Activated naive CD8-positive, alpha-beta T cell (primary cell): ENCODE measurements at regions not wholly inside any gene's neighbourhood (a gene's known extent, or its start where the extent isn't known, plus 50 kb on each side); places are given as distances from the start of the nearest gene placed in this dataset.
"Not testable (repeated sequence)": the region's sequence is repeated elsewhere in the genome, so short reads cannot be mapped to it uniquely, and the experiment has no call there.

Source experiments
- H3K27ac Mint-ChIP-seq: one replicate; pipeline ENCODE4 v1.8.0; 2021; ENCODE audit warnings: mixed read lengths
- H3K27me3 Mint-ChIP-seq: one replicate; pipeline ENCODE4 v1.8.0; 2021; ENCODE audit warnings: mixed read lengths
- H3K36me3 Mint-ChIP-seq: one replicate; pipeline ENCODE4 v1.8.0; 2021; ENCODE audit warnings: mixed read lengths
- H3K4me1 Mint-ChIP-seq: one replicate; pipeline ENCODE4 v1.8.0; 2021; ENCODE audit warnings: low read depth, mixed read lengths
- H3K4me3 Mint-ChIP-seq: one replicate; pipeline ENCODE4 v1.8.0; 2021; ENCODE audit warnings: mild to moderate bottlenecking, mixed read lengths
- H3K9me3 Mint-ChIP-seq: one replicate; pipeline ENCODE4 v1.8.0; 2021; ENCODE audit warnings: low read depth, mixed read lengths

DNA sequence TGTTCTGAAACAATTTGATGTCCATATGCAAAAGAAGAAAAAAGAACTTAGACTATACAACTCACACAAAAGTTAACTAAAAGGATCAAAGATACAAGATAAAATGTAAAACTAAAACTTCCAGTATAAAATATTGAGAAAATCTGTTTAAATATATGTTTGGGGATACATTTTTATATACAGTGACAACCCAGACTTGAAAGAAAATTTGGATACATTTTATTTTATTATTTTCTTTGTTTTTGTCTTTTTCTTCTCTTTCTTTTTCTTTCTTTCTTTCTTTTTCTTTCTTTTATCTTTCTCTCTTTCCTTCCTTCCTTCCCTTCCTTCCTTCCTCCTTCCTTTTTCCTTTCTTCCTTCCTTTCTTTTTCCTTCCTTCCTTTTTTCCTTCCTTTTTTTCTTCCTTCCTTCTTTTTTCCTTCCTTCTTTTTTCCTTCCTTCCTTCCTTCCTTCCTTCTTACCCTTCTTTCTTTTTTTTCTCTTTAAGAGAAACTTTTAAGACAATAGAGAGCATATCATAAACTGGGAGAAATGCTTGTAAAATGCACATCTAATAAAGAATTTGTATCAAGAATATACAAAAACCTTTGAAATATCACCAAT lies 954.5 kb upstream of the LRFN5 start:
- Mint-ChIP-seq H3K9me3 (no peaks in the 10 kb centered on the region), H3K27me3 (no peaks in the 10 kb centered on the region), H3K36me3 (no peaks in the 10 kb centered on the region), H3K4me1 (no peaks in the 10 kb centered on the region), H3K4me3 (no peak overlapping the region), H3K27ac (no peak overlapping the region)

DNA sequence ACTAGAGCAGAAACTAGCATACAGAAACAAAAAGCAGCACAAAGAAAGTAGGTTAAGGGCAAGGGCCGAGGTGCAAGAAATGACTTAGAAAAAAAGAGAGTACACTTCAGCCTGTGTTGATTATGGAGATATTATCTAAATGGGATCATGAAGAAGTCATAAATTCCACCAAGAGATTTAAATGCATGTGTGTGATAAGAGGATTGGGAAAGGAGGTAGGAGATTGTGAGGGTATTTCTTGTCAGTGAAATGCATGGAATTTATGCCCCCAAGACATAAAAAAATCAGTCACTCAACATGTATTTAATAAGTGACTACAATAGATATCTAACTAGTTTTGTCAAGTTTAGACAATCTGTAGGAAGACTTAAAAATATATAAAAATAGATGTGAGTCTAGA lies 976.2 kb upstream of the LRFN5 start:
- no peak overlapping the region for H3K27ac Mint-ChIP-seq
- no peaks in the 10 kb centered on the region for H3K9me3 Mint-ChIP-seq
- H3K36me3 Mint-ChIP-seq: no peaks in the 10 kb centered on the region
- no peak overlapping the region for H3K4me3 Mint-ChIP-seq
- H3K4me1 Mint-ChIP-seq: no peaks in the 10 kb centered on the region
- H3K27me3 Mint-ChIP-seq: no peaks in the 10 kb centered on the region

DNA sequence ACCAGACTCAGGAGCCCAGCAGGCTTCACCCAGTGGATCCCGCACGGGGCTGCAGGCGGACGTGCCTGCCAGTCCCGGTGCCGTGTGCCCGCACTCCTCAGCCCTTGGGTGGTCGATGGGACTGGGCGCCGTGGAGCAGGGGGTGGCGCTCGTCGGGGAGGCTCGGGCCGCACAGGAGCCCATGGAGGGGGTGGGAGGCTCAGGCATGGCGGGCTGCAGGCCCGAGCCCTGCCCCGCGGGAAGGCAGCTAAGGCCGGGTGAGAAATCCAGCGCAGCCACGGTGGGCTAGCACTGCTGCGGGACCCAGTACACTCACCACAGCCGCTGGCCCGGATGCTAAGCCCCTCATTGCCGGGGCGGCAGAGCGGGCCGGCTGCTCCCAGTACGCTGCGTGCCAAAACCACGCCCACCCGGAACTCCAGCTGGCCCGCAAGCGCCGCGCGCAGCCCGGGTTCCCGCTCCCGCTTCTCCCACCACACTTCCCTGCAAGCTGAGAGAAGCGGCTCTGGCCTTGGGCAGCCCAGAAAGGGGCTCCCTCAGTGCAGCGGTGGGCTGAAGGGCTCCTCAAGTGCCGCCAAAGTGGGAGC lies 977.0 kb upstream of the LRFN5 start:
- not testable (repeated sequence) for H3K4me1 Mint-ChIP-seq, H3K4me3 Mint-ChIP-seq, H3K36me3 Mint-ChIP-seq, H3K9me3 Mint-ChIP-seq, H3K27ac Mint-ChIP-seq, H3K27me3 Mint-ChIP-seq

DNA sequence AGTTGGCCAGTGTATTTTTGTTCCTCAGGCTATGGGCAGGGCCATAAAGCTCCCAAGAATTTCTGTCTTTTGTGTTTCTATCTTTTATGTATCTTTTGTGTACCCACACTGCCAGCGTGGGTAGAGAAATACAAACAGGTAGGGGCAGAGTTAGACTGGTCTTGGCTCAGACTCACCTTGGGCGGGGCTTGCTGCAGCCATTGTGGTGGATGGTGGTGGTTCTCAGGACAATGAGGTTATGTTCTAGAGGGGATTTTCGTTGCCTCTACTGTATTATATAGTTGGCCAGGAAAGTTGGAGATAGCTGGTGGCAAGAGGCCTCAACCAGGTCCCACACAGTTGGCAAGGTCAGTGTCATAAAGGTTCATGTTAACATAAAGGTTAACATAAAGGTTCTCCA lies 977.5 kb upstream of the LRFN5 start:
- Mint-ChIP-seq H3K9me3 (no peaks in the 10 kb centered on the region), H3K27me3 (no peaks in the 10 kb centered on the region), H3K4me3 (no peak overlapping the region), H3K27ac (no peak overlapping the region), H3K4me1 (no peaks in the 10 kb centered on the region), H3K36me3 (no peaks in the 10 kb centered on the region)

DNA sequence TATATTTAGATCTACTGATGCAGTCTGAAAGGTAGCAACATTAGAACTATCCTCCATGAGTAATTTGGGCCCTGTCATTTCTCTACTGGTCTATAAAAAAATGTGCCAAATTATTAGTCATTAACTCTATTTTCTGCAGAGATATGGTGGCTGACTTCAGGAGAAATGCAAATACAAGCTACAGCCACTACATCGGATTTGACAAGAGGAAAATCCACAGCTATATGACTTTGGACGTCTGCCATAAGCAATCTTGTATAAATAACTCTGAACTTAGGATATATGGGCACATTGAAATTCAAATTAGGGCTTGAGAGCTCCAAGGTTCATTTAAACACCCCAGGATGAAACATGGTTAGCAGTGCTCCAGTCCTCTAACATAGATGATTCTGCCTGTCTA lies 983.0 kb upstream of the LRFN5 start:
- H3K36me3 Mint-ChIP-seq: no peaks in the 10 kb centered on the region

DNA sequence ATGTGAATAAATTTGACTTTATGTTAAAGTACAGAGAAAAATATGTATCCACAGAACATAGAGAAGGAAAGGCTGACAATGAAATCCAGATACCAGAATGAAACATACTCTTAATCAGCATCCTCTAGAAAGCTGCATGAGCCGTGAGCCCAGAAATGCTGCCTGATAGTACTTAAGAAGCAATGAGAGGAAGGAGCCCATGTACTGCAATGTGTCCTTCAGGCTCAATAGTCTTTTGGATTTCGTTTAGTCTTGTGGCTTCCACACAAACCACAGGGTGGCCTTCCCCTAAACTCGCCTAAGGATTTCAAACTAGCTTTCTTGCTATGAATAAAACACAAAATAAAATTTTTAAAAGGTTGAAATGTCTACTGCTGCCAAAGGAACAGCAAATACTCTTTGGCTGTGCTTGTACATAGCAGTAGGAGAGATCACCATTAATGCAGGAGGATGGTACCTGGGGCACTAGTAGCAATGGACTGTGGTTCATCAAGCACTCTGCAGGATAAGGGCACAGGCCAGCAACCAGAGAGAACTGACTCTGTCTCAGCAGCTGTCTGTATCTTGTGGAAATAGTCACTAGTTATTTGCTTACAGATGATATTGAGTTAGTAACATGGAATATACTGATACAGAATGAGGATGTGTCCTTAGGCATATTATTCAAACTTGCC lies 988.3 kb upstream of the LRFN5 start:
- no peak overlapping the region for H3K4me3 Mint-ChIP-seq
- H3K36me3 Mint-ChIP-seq: no peaks in the 10 kb centered on the region
- no peaks in the 10 kb centered on the region for H3K4me1 Mint-ChIP-seq
- no peaks in the 10 kb centered on the region for H3K9me3 Mint-ChIP-seq
- H3K27me3 Mint-ChIP-seq: no peaks in the 10 kb centered on the region
- H3K27ac Mint-ChIP-seq: no peak overlapping the region

More for the DNA sequence above, 983.0 kb upstream of the LRFN5 start:
- no peaks in the 10 kb centered on the region for H3K9me3 Mint-ChIP-seq
- H3K27ac Mint-ChIP-seq: no peak overlapping the region
- H3K4me1 Mint-ChIP-seq: no peaks in the 10 kb centered on the region
- H3K4me3 Mint-ChIP-seq: no peak overlapping the region
- no peaks in the 10 kb centered on the region for H3K27me3 Mint-ChIP-seq

DNA sequence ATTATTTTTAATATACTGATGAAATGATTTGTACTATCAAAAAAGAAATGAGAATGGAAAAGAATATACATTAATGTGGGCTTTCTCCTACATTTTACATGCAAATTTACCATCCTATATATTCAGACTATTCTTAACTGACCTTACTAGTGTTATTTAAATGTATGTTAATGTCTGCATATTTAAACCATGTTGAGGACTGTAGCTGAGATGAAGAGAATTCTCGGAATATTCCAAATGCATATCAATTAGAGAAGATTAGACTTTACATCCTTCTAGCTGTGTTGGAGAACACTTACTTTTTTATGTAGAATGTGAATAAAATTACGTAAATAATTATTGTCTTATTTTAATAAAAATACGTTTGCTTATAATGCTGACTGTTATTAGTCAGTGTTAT lies 990.1 kb upstream of the LRFN5 start:
- H3K36me3 Mint-ChIP-seq: no peaks in the 10 kb centered on the region
- H3K9me3 Mint-ChIP-seq: no peaks in the 10 kb centered on the region
- no peak overlapping the region for H3K4me3 Mint-ChIP-seq
- no peaks in the 10 kb centered on the region for H3K27me3 Mint-ChIP-seq
- no peak overlapping the region for H3K27ac Mint-ChIP-seq
- no peaks in the 10 kb centered on the region for H3K4me1 Mint-ChIP-seq

DNA sequence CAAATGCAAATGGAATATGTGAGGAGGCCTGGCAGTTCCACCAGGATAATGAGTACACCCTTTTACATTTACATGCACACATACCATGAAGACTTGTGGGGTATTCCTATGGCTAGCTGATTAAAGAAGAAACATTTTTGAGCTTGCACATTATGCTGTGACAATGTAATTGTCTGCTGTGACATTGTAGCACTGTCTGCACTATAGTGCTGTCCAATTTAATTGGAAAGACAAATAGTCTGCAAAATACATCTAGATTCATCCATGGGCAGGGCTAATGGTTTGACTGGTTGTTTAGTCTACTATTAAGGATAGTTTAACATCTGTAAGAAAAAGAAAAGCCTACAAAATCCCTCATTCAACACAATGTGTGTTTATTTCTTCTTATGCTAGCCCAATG lies 1005.6 kb upstream of the LRFN5 start:
- H3K36me3 Mint-ChIP-seq: no peaks in the 10 kb centered on the region
- no peaks in the 10 kb centered on the region for H3K9me3 Mint-ChIP-seq
- H3K27me3 Mint-ChIP-seq: no peaks in the 10 kb centered on the region
- H3K4me1 Mint-ChIP-seq: no peaks in the 10 kb centered on the region
- no peak overlapping the region for H3K27ac Mint-ChIP-seq
- H3K4me3 Mint-ChIP-seq: no peak overlapping the region

DNA sequence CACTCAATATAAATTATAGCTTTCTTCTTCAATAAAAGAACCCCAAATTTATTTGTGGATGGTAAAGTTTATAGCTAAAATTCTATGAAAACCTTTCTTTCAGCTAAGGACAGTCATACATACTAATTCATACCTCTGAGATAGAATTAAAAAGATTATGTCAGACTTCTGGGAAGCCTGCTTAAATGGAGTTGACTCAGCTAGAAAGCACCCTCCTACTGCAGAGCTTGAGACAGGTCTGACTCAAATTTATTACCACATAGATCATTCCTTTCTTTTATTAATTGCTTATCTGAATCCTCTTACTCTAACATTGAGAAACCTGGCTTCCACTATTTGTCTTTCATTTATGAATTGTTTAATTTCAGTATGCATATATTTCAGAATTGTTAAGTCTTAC lies 1007.0 kb upstream of the LRFN5 start:
- no peak overlapping the region for H3K27ac Mint-ChIP-seq
- H3K27me3 Mint-ChIP-seq: no peaks in the 10 kb centered on the region
- no peaks in the 10 kb centered on the region for H3K9me3 Mint-ChIP-seq
- no peak overlapping the region for H3K4me3 Mint-ChIP-seq
- no peaks in the 10 kb centered on the region for H3K4me1 Mint-ChIP-seq
- no peaks in the 10 kb centered on the region for H3K36me3 Mint-ChIP-seq

DNA sequence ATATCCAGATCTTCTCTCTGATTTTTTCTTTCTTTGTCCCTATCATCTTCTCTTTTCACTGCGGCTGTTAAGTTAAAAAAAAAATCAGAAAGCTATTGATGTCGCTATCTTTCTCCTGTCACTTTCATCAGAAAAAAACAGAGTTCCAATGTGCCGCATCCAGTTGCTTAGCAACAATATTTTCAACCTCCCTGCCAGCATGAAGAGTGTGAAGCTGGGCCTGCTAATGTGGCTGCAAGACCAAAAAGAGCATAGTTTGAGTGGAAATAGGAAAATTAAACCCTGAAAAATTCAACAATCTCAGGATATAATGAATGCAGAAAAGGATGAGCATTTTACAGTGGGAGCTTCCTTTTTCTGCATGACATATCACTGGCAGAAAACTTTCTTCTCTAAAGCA lies 1025.4 kb upstream of the LRFN5 start:
- no peaks in the 10 kb centered on the region for H3K36me3 Mint-ChIP-seq
- H3K27ac Mint-ChIP-seq: no peak overlapping the region
- H3K9me3 Mint-ChIP-seq: no peaks in the 10 kb centered on the region
- no peaks in the 10 kb centered on the region for H3K4me1 Mint-ChIP-seq
- no peak overlapping the region for H3K4me3 Mint-ChIP-seq
- H3K27me3 Mint-ChIP-seq: no peaks in the 10 kb centered on the region

DNA sequence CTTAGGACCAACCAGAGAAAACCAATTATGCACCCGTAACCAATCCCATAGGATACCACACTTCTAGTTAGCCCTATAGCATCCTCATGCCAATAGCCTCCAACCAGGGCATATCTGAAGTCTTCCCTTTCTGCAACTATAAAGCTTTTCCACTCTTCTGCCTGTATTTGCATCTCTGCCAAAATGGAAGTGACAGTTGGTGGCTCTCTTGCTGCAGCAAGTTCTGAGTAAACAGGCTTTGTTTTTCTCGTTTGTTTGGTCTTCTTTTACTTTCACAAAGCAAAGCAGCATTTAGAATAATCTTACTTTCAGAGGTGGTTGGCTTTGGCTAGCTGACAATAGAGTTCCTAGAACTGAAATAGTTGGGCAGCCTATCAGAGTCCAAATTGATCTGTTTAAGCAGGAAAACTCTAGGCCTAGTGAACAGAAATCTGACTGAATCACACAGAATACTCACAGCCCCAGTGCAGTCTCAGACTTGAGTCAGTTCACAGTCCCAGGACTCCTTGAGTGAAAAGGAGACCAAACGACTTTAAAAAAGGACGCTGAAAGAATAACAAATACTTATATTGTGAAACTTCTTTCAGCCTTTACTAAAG lies 1029.7 kb upstream of the LRFN5 start:
- H3K4me3 Mint-ChIP-seq: no peak overlapping the region
- no peaks in the 10 kb centered on the region for H3K27me3 Mint-ChIP-seq
- H3K9me3 Mint-ChIP-seq: no peaks in the 10 kb centered on the region
- no peak overlapping the region for H3K27ac Mint-ChIP-seq
- H3K36me3 Mint-ChIP-seq: no peaks in the 10 kb centered on the region
- no peaks in the 10 kb centered on the region for H3K4me1 Mint-ChIP-seq

DNA sequence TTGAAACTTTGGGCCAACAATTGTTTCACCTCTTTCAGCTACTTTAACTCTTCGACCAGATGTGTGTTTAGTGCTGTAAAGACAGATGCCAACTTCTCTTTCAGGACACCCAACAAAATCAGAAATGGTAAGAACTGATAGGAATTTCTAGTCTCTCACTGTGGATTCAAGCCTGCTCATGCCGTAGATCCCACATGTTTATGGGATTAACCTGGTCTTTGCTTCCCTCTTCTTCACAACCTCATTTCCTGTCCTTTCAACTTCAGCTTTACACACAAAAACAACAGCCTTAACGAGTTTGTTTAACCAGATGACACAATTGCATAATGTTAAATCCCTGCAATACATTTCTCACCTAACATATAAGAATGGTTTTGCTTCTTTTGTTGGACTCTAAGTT lies 1031.9 kb upstream of the LRFN5 start:
- Mint-ChIP-seq H3K9me3 (no peaks in the 10 kb centered on the region), H3K4me1 (no peaks in the 10 kb centered on the region), H3K4me3 (no peak overlapping the region), H3K27me3 (no peaks in the 10 kb centered on the region), H3K36me3 (no peaks in the 10 kb centered on the region), H3K27ac (no peak overlapping the region)

DNA sequence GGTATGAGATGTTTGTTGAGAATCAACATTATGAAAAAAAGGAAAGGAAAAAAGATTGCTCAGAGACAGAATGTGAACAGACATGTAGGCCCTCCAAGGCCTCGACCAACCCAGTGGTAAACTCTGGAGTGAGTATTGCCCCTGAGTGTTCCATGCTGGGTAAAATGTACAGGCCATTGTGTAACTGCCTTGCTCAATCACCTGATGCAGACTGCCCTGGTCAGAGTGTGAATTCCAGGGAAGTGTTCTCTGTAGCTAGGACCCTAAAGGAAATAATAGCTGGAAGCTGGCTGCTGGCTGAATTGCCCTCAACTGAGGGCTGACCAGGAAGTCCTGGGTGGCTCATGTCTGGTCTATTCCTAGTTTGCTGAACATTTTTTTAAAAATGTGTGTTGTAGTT lies 1081.4 kb upstream of the LRFN5 start:
- Mint-ChIP-seq H3K4me1 (no peaks in the 10 kb centered on the region), H3K36me3 (no peaks in the 10 kb centered on the region), H3K9me3 (no peaks in the 10 kb centered on the region), H3K27ac (no peak overlapping the region), H3K27me3 (no peaks in the 10 kb centered on the region), H3K4me3 (no peak overlapping the region)

DNA sequence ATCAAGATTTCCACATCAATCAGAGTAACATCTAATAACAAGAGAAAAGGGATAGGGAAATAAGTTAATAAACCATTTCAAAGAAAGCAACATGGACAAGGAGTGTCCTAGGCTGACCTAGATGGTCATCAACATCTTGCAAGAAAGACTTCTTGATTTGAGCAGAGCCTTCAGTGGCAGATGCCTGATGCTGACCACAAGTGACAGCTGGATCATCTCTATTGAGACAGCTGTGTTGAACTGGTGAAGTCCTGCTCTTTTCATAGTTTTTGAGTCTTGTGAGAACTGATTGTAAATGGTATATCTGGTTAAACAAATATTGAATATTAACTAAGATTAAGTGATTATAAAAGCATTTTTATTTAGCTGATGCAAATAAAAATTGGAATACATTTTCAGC lies 1083.6 kb upstream of the LRFN5 start:
- Mint-ChIP-seq H3K36me3 (no peaks in the 10 kb centered on the region), H3K9me3 (no peaks in the 10 kb centered on the region), H3K27ac (no peak overlapping the region), H3K4me1 (no peaks in the 10 kb centered on the region), H3K27me3 (no peaks in the 10 kb centered on the region), H3K4me3 (no peak overlapping the region)

DNA sequence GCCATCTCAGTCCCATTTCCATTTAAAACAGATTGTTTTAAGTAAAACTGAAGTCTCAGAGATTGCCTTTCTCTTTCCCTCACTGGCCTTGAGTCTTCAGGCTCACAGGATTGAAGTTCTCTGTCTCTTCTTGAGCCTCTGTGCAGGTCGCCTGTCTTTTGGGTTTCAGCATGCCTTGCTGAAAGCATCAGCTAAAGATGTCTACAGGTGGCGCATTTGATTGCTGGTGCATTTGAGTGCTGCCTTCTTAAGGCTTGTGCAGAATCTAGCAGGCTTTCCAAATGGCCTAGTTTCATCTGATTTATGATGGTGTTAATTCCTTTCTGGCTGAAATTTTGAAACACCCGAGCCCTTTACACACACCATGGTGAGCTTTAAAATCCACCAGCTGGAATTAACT lies 1062.2 kb upstream of the FBXO33 start:
- Mint-ChIP-seq H3K4me1 (no peaks in the 10 kb centered on the region), H3K27ac (no peak overlapping the region), H3K27me3 (no peaks in the 10 kb centered on the region), H3K36me3 (no peaks in the 10 kb centered on the region), H3K4me3 (no peak overlapping the region), H3K9me3 (no peaks in the 10 kb centered on the region)

DNA sequence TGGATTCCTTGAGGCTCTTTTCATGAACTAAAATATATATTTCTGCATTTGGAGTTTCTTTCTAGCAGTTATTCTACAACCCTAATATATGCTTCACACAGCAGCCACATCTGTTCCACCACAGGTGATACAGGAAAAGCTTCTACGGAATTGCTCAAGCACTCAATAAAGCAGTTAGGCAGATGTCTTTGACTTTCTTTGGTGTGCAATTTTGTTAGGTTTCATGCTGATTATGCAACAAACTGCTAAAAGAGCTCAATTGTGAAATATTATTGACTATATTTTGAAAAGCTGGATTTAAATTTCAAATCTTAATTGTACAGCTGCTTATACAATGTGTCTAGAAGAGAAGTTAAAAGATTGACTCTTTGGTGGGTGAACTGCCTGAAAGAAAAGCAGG lies 1055.6 kb upstream of the FBXO33 start:
- H3K27ac Mint-ChIP-seq: no peak overlapping the region
- H3K9me3 Mint-ChIP-seq: no peaks in the 10 kb centered on the region
- H3K4me3 Mint-ChIP-seq: no peak overlapping the region
- H3K27me3 Mint-ChIP-seq: no peaks in the 10 kb centered on the region
- H3K4me1 Mint-ChIP-seq: no peaks in the 10 kb centered on the region
- H3K36me3 Mint-ChIP-seq: no peaks in the 10 kb centered on the region
